HEK293 (cell line): ENCODE measurements at regions not wholly inside any gene's neighbourhood (a gene's known extent, or its start where the extent isn't known, plus 50 kb on each side); places are given as distances from the start of the nearest gene placed in this dataset.

ENCODE experiments used
- CTCF ChIA-PET: fragments of 350-600 bp; formaldehyde crosslinking; extraction: SDS; loops from one replicate; lab custom pipeline; 2021; ENCODE audit warnings: antibody characterized with exemption; lab: Yijun Ruan, JAX
- POLR2A ChIA-PET: fragments of 300-600 bp; formaldehyde crosslinking; extraction: SDS; loops from one replicate; lab custom pipeline; 2020; ENCODE audit warnings: antibody characterized with exemption, inconsistent platforms; lab: Yijun Ruan, JAX
- H3K27ac ChIP-seq: fragments of 200-500 bp; sonication (Bioruptor generic); 2 replicates; pipeline ENCODE4 v1.5.1; 2014; ENCODE audit warnings: low read depth, low read length, control low read depth, inconsistent platforms; ENCODE audit errors: extremely low read depth
- H3K36me3 ChIP-seq, 2 experiments: fragments of 200-500 bp in 1 of 2; sonication (Bioruptor generic) in 1 of 2; 1 replicate in 1 of 2; 2 replicates in 1 of 2; pipeline ENCODE4 v1.5.1; 2014 to 2017; ENCODE audit warnings: inconsistent platforms in 2 of 2, low read length in 2 of 2; ENCODE audit not compliant: control insufficient read depth in 2 of 2, insufficient read depth in 1 of 2
- H3K4me1 ChIP-seq: fragments of 200-500 bp; sonication (Bioruptor generic); 2 replicates; pipeline ENCODE4 v1.5.1; 2014; ENCODE audit warnings: mild to moderate bottlenecking, low read length, inconsistent platforms; ENCODE audit not compliant: control insufficient read depth, insufficient read depth
- H3K4me3 ChIP-seq: 2 replicates; pipeline ENCODE4 v1.5.1; 2011; ENCODE audit warnings: low read depth, mild to moderate bottlenecking, control low read depth, low read length, moderate library complexity
- H3K9me3 ChIP-seq: fragments of 200-500 bp; sonication (Bioruptor generic); 2 replicates; pipeline ENCODE4 v1.5.1; 2014; ENCODE audit warnings: low read depth, low read length, inconsistent platforms; ENCODE audit not compliant: control insufficient read depth, insufficient read depth
- BCL11B ChIP-seq: fragments of 450-650 bp; formaldehyde crosslinking; IDR thresholded peaks from 2 replicates; pipeline ENCODE4 v1.5.1; 2016; ENCODE audit warnings: low read depth, missing biosample characterization, missing genetic modification characterization
- SP7 ChIP-seq: fragments of 450-650 bp; formaldehyde crosslinking; IDR thresholded peaks from 2 replicates; pipeline ENCODE4 v1.5.1; 2016; ENCODE audit warnings: missing biosample characterization, missing genetic modification characterization
- YY2 ChIP-seq: fragments of 450-650 bp; formaldehyde crosslinking; IDR thresholded peaks from 2 replicates; pipeline ENCODE4 v1.5.1; 2016; ENCODE audit warnings: missing biosample characterization, missing genetic modification characterization
- ZFP3 ChIP-seq: fragments of 450-650 bp; formaldehyde crosslinking; IDR thresholded peaks from 2 replicates; pipeline ENCODE4 v1.5.1; 2016; ENCODE audit warnings: low read depth, missing biosample characterization, missing genetic modification characterization
- ZNF114 ChIP-seq: fragments of 450-650 bp; formaldehyde crosslinking; IDR thresholded peaks from 2 replicates; pipeline ENCODE4 v1.5.0; 2017; ENCODE audit warnings: missing biosample characterization, missing genetic modification characterization
- ZNF175 ChIP-seq: fragments of 450-650 bp; formaldehyde crosslinking; IDR thresholded peaks from 2 replicates; pipeline ENCODE4 v1.5.1; 2016; ENCODE audit warnings: missing biosample characterization, missing genetic modification characterization
- ZNF350 ChIP-seq: fragments of 450-650 bp; formaldehyde crosslinking; IDR thresholded peaks from 2 replicates; pipeline ENCODE4 v1.5.0; 2017; ENCODE audit warnings: missing biosample characterization, mild to moderate bottlenecking, missing genetic modification characterization
- ZNF362 ChIP-seq: fragments of 450-650 bp; formaldehyde crosslinking; IDR thresholded peaks from 2 replicates; pipeline ENCODE4 v1.5.1; 2016; ENCODE audit warnings: missing biosample characterization, missing genetic modification characterization
- ZNF473 ChIP-seq: fragments of 450-650 bp; formaldehyde crosslinking; IDR thresholded peaks from 2 replicates; pipeline ENCODE4 v1.5.1; 2017; ENCODE audit warnings: missing biosample characterization, missing genetic modification characterization
- ZNF513 ChIP-seq: fragments of 450-650 bp; IDR thresholded peaks from 2 replicates; pipeline ENCODE4 v1.5.1; 2018; ENCODE audit warnings: missing biosample characterization, missing genetic modification characterization
- ZNF654 ChIP-seq: fragments of 450-650 bp; formaldehyde crosslinking; IDR thresholded peaks from 2 replicates; pipeline ENCODE4 v1.5.1; 2016; ENCODE audit warnings: low read depth, missing biosample characterization, missing genetic modification characterization
- ZNF777 ChIP-seq: fragments of 450-650 bp; formaldehyde crosslinking; IDR thresholded peaks from 2 replicates; pipeline ENCODE4 v1.5.1; 2017; ENCODE audit warnings: missing biosample characterization, missing genetic modification characterization, borderline replicate concordance
- TF ChIP-seq, protein P1 (sequence below): fragments of 450-650 bp; formaldehyde crosslinking; IDR thresholded peaks from 2 replicates; pipeline ENCODE4 v1.5.1; 2016; ENCODE audit warnings: missing biosample characterization, missing genetic modification characterization
- TF ChIP-seq, protein P2 (sequence below): fragments of 450-650 bp; formaldehyde crosslinking; IDR thresholded peaks from 2 replicates; pipeline ENCODE4 v1.5.1; 2016; ENCODE audit warnings: missing biosample characterization, missing genetic modification characterization

- POLR2A ChIA-PET, result no interaction called here
Observed at GRCh38 chr13:65642996-65643395, 1587.1 kb downstream of the PCDH9 start.

DNA sequence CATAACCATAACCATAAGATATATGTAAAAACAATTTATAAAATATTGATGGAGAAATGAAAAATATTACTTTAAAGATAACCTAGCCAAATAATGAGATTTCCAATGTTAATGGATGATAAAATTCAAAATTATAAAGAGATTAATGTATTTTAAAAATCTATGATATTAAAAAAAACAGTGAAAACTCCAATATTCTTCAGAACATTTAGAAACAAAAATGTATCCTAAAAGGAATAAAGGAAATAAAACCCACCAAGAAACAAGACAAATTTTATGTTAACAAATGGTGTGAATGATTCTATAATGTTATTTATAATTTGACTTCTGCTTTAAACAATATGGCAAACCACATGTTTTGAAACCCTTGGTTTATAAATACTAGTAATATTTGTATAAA is 1587.8 kb downstream of the PCDH9 start:
- no peak overlapping the region for H3K27ac ChIP-seq
- no peaks in the 10 kb centered on the region for H3K36me3 ChIP-seq
- no peaks in the 10 kb centered on the region for H3K9me3 ChIP-seq
- ChIA-PET CTCF (interaction anchor here (0.7 kb wide), 1 partner anchor 1372 kb away, joined by 3 read pairs; no protein-coding TSS in a partner anchor), POLR2A (no interaction called here)
- no peaks in the 10 kb centered on the region for H3K4me1 ChIP-seq
- no peak overlapping the region for H3K4me3 ChIP-seq
- no peak for TF ChIP-seq ZNF114 (tag by site-specific recombination)
- TF ChIP-seq ZNF513 (tag by site-specific recombination), result no peak
- no peak for TF ChIP-seq ZFP3 (tag by site-specific recombination)

More at GRCh38 chr13:65642996-65643395, 1587.1 kb downstream of the PCDH9 start:
- TF ChIP-seq ZNF350 (tag by site-specific recombination), result no peak
- TF ChIP-seq BCL11B (tag by site-specific recombination), result no peak
- no peak for TF ChIP-seq ZNF362 (tag by site-specific recombination)
- TF ChIP-seq ZNF473 (tag by site-specific recombination), result no peak
- no peak for TF ChIP-seq SP7 (tag by site-specific recombination)
- no peak for TF ChIP-seq ZNF175
- TF ChIP-seq, protein P1, sequence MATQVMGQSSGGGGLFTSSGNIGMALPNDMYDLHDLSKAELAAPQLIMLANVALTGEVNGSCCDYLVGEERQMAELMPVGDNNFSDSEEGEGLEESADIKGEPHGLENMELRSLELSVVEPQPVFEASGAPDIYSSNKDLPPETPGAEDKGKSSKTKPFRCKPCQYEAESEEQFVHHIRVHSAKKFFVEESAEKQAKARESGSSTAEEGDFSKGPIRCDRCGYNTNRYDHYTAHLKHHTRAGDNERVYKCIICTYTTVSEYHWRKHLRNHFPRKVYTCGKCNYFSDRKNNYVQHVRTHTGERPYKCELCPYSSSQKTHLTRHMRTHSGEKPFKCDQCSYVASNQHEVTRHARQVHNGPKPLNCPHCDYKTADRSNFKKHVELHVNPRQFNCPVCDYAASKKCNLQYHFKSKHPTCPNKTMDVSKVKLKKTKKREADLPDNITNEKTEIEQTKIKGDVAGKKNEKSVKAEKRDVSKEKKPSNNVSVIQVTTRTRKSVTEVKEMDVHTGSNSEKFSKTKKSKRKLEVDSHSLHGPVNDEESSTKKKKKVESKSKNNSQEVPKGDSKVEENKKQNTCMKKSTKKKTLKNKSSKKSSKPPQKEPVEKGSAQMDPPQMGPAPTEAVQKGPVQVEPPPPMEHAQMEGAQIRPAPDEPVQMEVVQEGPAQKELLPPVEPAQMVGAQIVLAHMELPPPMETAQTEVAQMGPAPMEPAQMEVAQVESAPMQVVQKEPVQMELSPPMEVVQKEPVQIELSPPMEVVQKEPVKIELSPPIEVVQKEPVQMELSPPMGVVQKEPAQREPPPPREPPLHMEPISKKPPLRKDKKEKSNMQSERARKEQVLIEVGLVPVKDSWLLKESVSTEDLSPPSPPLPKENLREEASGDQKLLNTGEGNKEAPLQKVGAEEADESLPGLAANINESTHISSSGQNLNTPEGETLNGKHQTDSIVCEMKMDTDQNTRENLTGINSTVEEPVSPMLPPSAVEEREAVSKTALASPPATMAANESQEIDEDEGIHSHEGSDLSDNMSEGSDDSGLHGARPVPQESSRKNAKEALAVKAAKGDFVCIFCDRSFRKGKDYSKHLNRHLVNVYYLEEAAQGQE, result no peak
- no peak for TF ChIP-seq YY2 (tag by site-specific recombination)
- H3K4me1 ChIP-seq, result no peaks in the 10 kb centered on the region
- no peaks in the 10 kb centered on the region for H3K36me3 ChIP-seq
- H3K9me3 ChIP-seq, result no peaks in the 10 kb centered on the region
- no peak overlapping the region for H3K27ac ChIP-seq
- CTCF ChIA-PET, result interaction anchor here (0.7 kb wide), 1 partner anchor 1371 kb away, joined by 3 read pairs; no protein-coding TSS in a partner anchor
- H3K4me3 ChIP-seq, result no peak overlapping the region

DNA sequence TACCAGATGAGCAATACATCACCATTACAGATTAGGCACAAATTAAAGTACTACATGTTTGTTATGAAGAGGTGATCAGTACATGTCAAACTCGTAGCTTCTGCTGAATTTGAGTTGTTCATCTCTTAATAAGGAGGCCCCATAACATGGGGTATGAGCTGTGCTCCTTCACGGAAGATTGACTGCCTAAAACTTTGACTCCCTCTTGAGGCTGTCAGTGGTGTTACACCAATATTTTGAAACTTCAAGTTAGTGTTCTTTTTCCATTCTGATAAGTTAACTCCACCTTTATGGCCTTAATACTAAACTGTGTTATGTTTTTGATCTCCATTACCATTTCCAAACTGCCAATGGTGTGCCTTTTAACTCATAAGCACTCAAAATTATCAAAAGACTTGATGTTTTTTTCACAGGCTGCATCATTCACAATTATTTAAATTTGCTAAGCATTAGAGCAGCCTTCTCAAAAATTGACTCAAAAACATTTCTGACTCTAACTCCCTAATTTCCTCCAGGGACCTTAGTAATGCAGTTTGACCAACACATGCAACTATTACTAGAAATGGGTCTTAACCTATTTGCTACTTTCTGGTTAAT is 1591.5 kb downstream of the PCDH9 start:
- no peak overlapping the region for H3K27ac ChIP-seq
- H3K4me3 ChIP-seq, result no peak overlapping the region
- no peaks in the 10 kb centered on the region for H3K9me3 ChIP-seq
- TF ChIP-seq, protein P2, sequence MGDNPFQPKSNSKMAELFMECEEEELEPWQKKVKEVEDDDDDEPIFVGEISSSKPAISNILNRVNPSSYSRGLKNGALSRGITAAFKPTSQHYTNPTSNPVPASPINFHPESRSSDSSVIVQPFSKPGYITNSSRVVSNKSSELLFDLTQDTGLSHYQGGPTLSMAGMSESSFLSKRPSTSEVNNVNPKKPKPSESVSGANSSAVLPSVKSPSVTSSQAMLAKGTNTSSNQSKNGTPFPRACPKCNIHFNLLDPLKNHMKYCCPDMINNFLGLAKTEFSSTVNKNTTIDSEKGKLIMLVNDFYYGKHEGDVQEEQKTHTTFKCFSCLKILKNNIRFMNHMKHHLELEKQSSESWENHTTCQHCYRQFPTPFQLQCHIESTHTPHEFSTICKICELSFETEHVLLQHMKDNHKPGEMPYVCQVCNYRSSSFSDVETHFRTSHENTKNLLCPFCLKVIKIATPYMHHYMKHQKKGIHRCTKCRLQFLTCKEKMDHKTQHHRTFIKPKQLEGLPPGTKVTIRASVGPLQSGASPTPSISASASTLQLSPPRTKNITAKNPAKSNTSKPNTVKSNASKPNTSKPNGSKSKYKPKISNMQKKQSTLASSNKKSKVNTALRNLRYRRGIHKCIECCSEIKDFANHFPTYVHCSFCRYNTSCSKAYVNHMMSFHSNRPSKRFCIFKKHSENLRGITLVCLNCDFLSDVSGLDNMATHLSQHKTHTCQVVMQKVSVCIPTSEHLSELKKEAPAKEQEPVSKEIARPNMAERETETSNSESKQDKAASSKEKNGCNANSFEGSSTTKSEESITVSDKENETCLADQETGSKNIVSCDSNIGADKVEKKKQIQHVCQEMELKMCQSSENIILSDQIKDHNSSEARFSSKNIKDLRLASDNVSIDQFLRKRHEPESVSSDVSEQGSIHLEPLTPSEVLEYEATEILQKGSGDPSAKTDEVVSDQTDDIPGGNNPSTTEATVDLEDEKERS, result no peak
- no peak for TF ChIP-seq ZNF777 (tag by site-specific recombination)
- peak; percentile 37 for TF ChIP-seq ZNF654 (tag by site-specific recombination)
- H3K4me1 ChIP-seq, result no peaks in the 10 kb centered on the region
- no peaks in the 10 kb centered on the region for H3K36me3 ChIP-seq
- ChIA-PET CTCF (interaction anchor here (0.6 to 1.6 kb wide), 5 partner anchors 9 to 1192 kb away, joined by 3 to 4 read pairs (median 3); no protein-coding TSS in a partner anchor), POLR2A (no interaction called here)
